ENCODE measurements at regions not wholly inside any gene's neighbourhood (a gene's known extent, or its start where the extent isn't known, plus 50 kb on each side); places are given as distances from the start of the nearest gene placed in this dataset.

DNA sequence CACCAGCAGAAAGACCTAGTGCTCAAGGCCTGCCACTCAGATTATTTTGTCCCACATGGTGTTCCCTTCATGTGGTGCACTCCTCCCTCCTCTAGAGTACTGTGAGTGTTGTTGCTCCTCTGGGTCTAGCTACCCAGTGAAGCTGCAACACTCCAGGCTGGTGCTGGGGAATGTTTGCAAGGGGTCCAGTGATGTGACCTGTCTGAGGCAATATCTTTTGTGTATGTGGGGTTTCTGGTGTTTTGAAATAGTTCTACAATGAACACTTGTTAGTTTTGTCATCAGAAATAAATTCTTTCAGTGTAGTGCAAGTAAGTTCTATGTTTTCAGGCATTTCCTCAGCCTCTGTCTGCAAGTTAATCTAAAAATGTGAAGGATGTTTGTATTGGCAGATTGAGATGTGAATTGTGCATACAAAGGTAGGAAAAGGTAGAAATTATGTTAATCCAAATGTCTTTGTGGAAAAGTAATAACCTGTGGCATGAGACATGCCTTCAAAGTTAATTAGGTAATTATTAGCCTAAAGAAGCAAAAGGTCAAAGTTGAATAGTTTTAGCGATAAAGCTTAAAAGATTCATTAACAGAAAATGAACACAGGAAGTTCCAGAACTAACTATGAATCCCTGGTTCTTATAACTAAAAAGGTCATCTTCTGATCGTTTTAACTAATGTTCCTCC, 616.8 kb downstream of the LTN1 start:
- Histone ChIP-seq H3K9me3 (ENCODE audit: control extremely low read depth in 1 of 5, control insufficient read depth in 4 of 5, insufficient read depth in 2 of 5, low read depth in 1 of 5, low read length in 4 of 5) (peaks cover 0 to 4% (median 1%) of the 10 kb centered on the region in 5 experiments), H3K27me3 (replicated peaks in 2 of 5; ENCODE audit: control insufficient read depth in 4 of 5, insufficient read depth in 5 of 5, low read length in 4 of 5) (no peaks in the 10 kb centered on the region), H3K4me1 (ENCODE audit: control extremely low read depth in 1 of 4, control insufficient read depth in 4 of 4, insufficient read depth in 4 of 4, low read length in 3 of 4) (no peaks in the 10 kb centered on the region), H3K4me3 (ENCODE audit: control insufficient read depth in 1 of 7, extremely low read depth in 1 of 7, insufficient read depth in 4 of 7, low read depth in 2 of 7, low read length in 6 of 7) (no peak overlapping the region), H3K36me3 (ENCODE audit: control insufficient read depth in 4 of 4, insufficient read depth in 4 of 4, low read length in 3 of 4) (no peaks in the 10 kb centered on the region), H3K27ac (ENCODE audit: insufficient read depth in 1 of 2, low read depth in 1 of 2, low read length in 2 of 2, poor library complexity in 1 of 2, severe bottlenecking in 2 of 2) (no peak overlapping the region)
- DNase-seq = no peak
- WGBS (ENCODE audit: insufficient coverage) = 100% methylated on average over 1 of the region's 2 CpGs
- POLR2A ChIA-PET = no interaction called here
- CTCF ChIA-PET = no interaction called here

DNA sequence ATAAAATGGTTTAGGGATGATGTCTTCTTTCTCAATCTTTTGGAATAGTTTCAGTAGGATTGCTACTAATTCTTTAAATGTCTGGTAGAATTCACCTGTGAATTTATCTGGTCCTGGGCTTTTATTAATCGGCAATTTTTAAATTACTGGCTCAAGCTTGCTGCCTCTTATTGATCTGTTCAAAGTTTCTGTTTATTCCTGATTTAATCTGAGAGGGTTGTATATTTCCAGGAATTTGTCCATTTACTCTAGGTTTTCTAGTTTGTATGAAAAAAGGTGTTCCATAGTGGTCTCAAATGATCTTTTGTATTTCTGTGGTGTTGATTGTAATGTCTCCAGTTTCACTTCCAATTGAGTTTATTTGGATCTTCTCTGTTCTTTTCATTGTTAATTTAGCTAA, 617.8 kb downstream of the LTN1 start:
- no peaks in the 10 kb centered on the region for H3K27me3 ChIP-seq (replicated peaks in 2 of 5; ENCODE audit: control insufficient read depth in 4 of 5, insufficient read depth in 5 of 5, low read length in 4 of 5)
- H3K27ac ChIP-seq (ENCODE audit: insufficient read depth in 1 of 2, low read depth in 1 of 2, low read length in 2 of 2, poor library complexity in 1 of 2, severe bottlenecking in 2 of 2) = no peak overlapping the region
- WGBS (ENCODE audit: insufficient coverage) = 100% methylated on average over 1 of the region's 1 CpG
- H3K9me3 ChIP-seq (ENCODE audit: control extremely low read depth in 1 of 5, control insufficient read depth in 4 of 5, insufficient read depth in 2 of 5, low read depth in 1 of 5, low read length in 4 of 5) = peaks cover 0 to 4% (median 1%) of the 10 kb centered on the region in 5 experiments
- no peaks in the 10 kb centered on the region for H3K36me3 ChIP-seq (ENCODE audit: control insufficient read depth in 4 of 4, insufficient read depth in 4 of 4, low read length in 3 of 4)
- H3K4me3 ChIP-seq (ENCODE audit: control insufficient read depth in 1 of 7, extremely low read depth in 1 of 7, insufficient read depth in 4 of 7, low read depth in 2 of 7, low read length in 6 of 7) = no peak overlapping the region
- no peaks in the 10 kb centered on the region for H3K4me1 ChIP-seq (ENCODE audit: control extremely low read depth in 1 of 4, control insufficient read depth in 4 of 4, insufficient read depth in 4 of 4, low read length in 3 of 4)
- ChIA-PET POLR2A (no interaction called here), CTCF (no interaction called here)
- no peak for DNase-seq

DNA sequence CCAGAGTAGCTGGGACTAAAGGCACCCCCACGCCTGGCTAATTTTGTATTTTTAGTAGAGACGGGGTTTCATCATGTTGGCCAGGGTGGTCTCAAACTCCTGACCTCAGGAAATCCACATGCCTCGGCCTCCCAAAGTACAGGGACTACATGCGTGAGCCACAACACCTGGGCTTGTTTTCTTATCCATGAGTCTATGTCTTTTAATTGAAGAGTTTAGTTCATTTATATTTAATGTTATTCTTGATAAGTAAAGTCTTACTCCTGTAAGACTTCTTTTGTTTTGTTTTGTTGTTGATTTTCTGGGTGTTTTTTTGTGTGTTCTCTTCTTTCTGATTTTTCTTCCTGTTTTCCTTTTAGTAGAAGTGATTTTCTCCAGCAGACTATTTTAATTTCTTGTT, 621.0 kb downstream of the LTN1 start:
- ChIA-PET CTCF (no interaction called here), POLR2A (interaction anchor here (0.7 kb wide), 1 partner anchor 631 kb away, joined by 3 read pairs; no protein-coding TSS in a partner anchor)
- Histone ChIP-seq H3K27ac (ENCODE audit: insufficient read depth in 1 of 2, low read depth in 1 of 2, low read length in 2 of 2, poor library complexity in 1 of 2, severe bottlenecking in 2 of 2) (no peak overlapping the region), H3K4me3 (ENCODE audit: control insufficient read depth in 1 of 7, extremely low read depth in 1 of 7, insufficient read depth in 4 of 7, low read depth in 2 of 7, low read length in 6 of 7) (no peak overlapping the region), H3K4me1 (ENCODE audit: control extremely low read depth in 1 of 4, control insufficient read depth in 4 of 4, insufficient read depth in 4 of 4, low read length in 3 of 4) (no peaks in the 10 kb centered on the region), H3K27me3 (replicated peaks in 2 of 5; ENCODE audit: control insufficient read depth in 4 of 5, insufficient read depth in 5 of 5, low read length in 4 of 5) (no peaks in the 10 kb centered on the region), H3K9me3 (ENCODE audit: control extremely low read depth in 1 of 5, control insufficient read depth in 4 of 5, insufficient read depth in 2 of 5, low read depth in 1 of 5, low read length in 4 of 5) (peaks cover 0 to 4% (median 1%) of the 10 kb centered on the region in 5 experiments), H3K36me3 (ENCODE audit: control insufficient read depth in 4 of 4, insufficient read depth in 4 of 4, low read length in 3 of 4) (no peaks in the 10 kb centered on the region)
- WGBS (ENCODE audit: insufficient coverage) = 100% methylated on average over 2 of the region's 4 CpGs
- DNase-seq = no peak

DNA sequence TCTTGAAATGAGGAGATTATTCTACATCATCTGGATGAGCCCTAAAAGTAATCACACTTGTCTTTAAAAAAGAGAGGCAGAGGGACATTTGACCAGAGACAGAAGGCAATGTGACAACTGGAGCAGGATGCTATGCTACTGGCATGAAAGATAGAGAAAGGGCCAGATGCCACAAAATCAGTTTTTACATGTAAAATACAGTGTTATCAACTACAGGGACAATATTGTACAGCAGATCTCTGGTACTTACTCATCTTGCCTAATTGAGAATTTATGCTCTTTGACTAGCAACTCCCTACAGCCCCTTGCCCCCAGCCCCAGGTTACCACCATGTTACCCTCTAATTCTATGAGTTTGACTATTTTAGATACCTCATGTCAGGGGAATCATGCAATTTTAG, 633.4 kb downstream of the LTN1 start:
- Histone ChIP-seq H3K9me3 (ENCODE audit: control extremely low read depth in 1 of 5, control insufficient read depth in 4 of 5, insufficient read depth in 2 of 5, low read depth in 1 of 5, low read length in 4 of 5) (no peaks in the 10 kb centered on the region), H3K36me3 (ENCODE audit: control insufficient read depth in 4 of 4, insufficient read depth in 4 of 4, low read length in 3 of 4) (no peaks in the 10 kb centered on the region), H3K4me3 (ENCODE audit: control insufficient read depth in 1 of 7, extremely low read depth in 1 of 7, insufficient read depth in 4 of 7, low read depth in 2 of 7, low read length in 6 of 7) (no peak overlapping the region), H3K27me3 (replicated peaks in 2 of 5; ENCODE audit: control insufficient read depth in 4 of 5, insufficient read depth in 5 of 5, low read length in 4 of 5) (no peaks in the 10 kb centered on the region), H3K4me1 (ENCODE audit: control extremely low read depth in 1 of 4, control insufficient read depth in 4 of 4, insufficient read depth in 4 of 4, low read length in 3 of 4) (no peaks in the 10 kb centered on the region), H3K27ac (ENCODE audit: insufficient read depth in 1 of 2, low read depth in 1 of 2, low read length in 2 of 2, poor library complexity in 1 of 2, severe bottlenecking in 2 of 2) (no peak overlapping the region)
- CTCF ChIA-PET = no interaction called here
- POLR2A ChIA-PET = no interaction called here
- no peak for DNase-seq

- Histone ChIP-seq H3K4me3 (ENCODE audit: control insufficient read depth in 1 of 7, extremely low read depth in 1 of 7, insufficient read depth in 4 of 7, low read depth in 2 of 7, low read length in 6 of 7) (no peak overlapping the region), H3K36me3 (ENCODE audit: control insufficient read depth in 4 of 4, insufficient read depth in 4 of 4, low read length in 3 of 4) (no peaks in the 10 kb centered on the region), H3K4me1 (ENCODE audit: control extremely low read depth in 1 of 4, control insufficient read depth in 4 of 4, insufficient read depth in 4 of 4, low read length in 3 of 4) (no peaks in the 10 kb centered on the region), H3K27ac (ENCODE audit: insufficient read depth in 1 of 2, low read depth in 1 of 2, low read length in 2 of 2, poor library complexity in 1 of 2, severe bottlenecking in 2 of 2) (no peak overlapping the region), H3K27me3 (replicated peaks in 2 of 5; ENCODE audit: control insufficient read depth in 4 of 5, insufficient read depth in 5 of 5, low read length in 4 of 5) (no peaks in the 10 kb centered on the region), H3K9me3 (ENCODE audit: control extremely low read depth in 1 of 5, control insufficient read depth in 4 of 5, insufficient read depth in 2 of 5, low read depth in 1 of 5, low read length in 4 of 5) (no peaks in the 10 kb centered on the region)
- no CpG with 5 or more reads among the region's 4 CpGs for WGBS (ENCODE audit: insufficient coverage)
- POLR2A ChIA-PET = no interaction called here
- CTCF ChIA-PET = no interaction called here
- no peak for DNase-seq
These were observed 634.0 kb downstream of the LTN1 start for GRCh38 chr21:28358702-28359101.

DNA sequence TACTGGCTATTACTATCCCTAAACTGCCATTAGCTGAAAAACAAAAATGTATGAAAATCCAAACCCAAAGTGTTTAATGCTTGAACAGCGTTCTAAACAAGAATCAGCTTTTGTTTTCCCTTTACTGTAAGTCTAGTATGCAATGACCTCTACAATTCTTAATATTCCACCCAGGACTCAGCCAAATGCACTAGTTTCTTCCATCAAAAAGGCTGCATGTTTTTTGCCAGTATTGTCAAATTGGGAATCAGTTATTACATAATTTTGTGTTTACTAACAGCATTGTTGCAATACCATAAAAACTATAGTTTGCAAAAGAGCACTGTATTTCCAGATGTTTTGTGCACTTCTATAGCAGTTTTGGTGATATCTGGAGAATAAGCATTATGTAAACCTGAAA, 634.5 kb downstream of the LTN1 start:
- H3K4me1 ChIP-seq (ENCODE audit: control extremely low read depth in 1 of 4, control insufficient read depth in 4 of 4, insufficient read depth in 4 of 4, low read length in 3 of 4) = no peaks in the 10 kb centered on the region
- WGBS (ENCODE audit: insufficient coverage) = 100% methylated on average over 1 of the region's 1 CpG
- no peaks in the 10 kb centered on the region for H3K36me3 ChIP-seq (ENCODE audit: control insufficient read depth in 4 of 4, insufficient read depth in 4 of 4, low read length in 3 of 4)
- H3K4me3 ChIP-seq (ENCODE audit: control insufficient read depth in 1 of 7, extremely low read depth in 1 of 7, insufficient read depth in 4 of 7, low read depth in 2 of 7, low read length in 6 of 7) = no peak overlapping the region
- no peak for DNase-seq
- CTCF ChIA-PET = no interaction called here
- H3K27ac ChIP-seq (ENCODE audit: insufficient read depth in 1 of 2, low read depth in 1 of 2, low read length in 2 of 2, poor library complexity in 1 of 2, severe bottlenecking in 2 of 2) = no peak overlapping the region
- no peaks in the 10 kb centered on the region for H3K9me3 ChIP-seq (ENCODE audit: control extremely low read depth in 1 of 5, control insufficient read depth in 4 of 5, insufficient read depth in 2 of 5, low read depth in 1 of 5, low read length in 4 of 5)
- POLR2A ChIA-PET = no interaction called here
- no peaks in the 10 kb centered on the region for H3K27me3 ChIP-seq (replicated peaks in 2 of 5; ENCODE audit: control insufficient read depth in 4 of 5, insufficient read depth in 5 of 5, low read length in 4 of 5)

GRCh38 chr21:28357743-28358142, 634.9 kb downstream of the LTN1 start:
- Histone ChIP-seq H3K27ac (ENCODE audit: insufficient read depth in 1 of 2, low read depth in 1 of 2, low read length in 2 of 2, poor library complexity in 1 of 2, severe bottlenecking in 2 of 2) (no peak overlapping the region), H3K4me1 (ENCODE audit: control extremely low read depth in 1 of 4, control insufficient read depth in 4 of 4, insufficient read depth in 4 of 4, low read length in 3 of 4) (no peaks in the 10 kb centered on the region), H3K4me3 (ENCODE audit: control insufficient read depth in 1 of 7, extremely low read depth in 1 of 7, insufficient read depth in 4 of 7, low read depth in 2 of 7, low read length in 6 of 7) (no peak overlapping the region), H3K36me3 (ENCODE audit: control insufficient read depth in 4 of 4, insufficient read depth in 4 of 4, low read length in 3 of 4) (no peaks in the 10 kb centered on the region), H3K9me3 (ENCODE audit: control extremely low read depth in 1 of 5, control insufficient read depth in 4 of 5, insufficient read depth in 2 of 5, low read depth in 1 of 5, low read length in 4 of 5) (no peaks in the 10 kb centered on the region), H3K27me3 (replicated peaks in 2 of 5; ENCODE audit: control insufficient read depth in 4 of 5, insufficient read depth in 5 of 5, low read length in 4 of 5) (no peaks in the 10 kb centered on the region)
- POLR2A ChIA-PET = no interaction called here
- WGBS (ENCODE audit: insufficient coverage) = no CpG with 5 or more reads among the region's 3 CpGs
- CTCF ChIA-PET = no interaction called here
- no peak for DNase-seq

Measured in common myeloid progenitor, CD34-positive (primary cell).